ENCODE measurements at regions not wholly inside any gene's neighbourhood (a gene's known extent, or its start where the extent isn't known, plus 50 kb on each side); places are given as distances from the start of the nearest gene placed in this dataset.

- TF ChIP-seq PAX5 (IDR thresholded peaks at IDR 0.05; ENCODE audit: insufficient read depth, low read length, severe bottlenecking) (no peak), POLR2AphosphoS5 (IDR thresholded peaks at IDR 0.05; ENCODE audit: low read depth, low read length) (no peak), TAF1 (IDR thresholded peaks at IDR 0.05; ENCODE audit: low read depth, low read length) (no peak), POU2F2 (IDR thresholded peaks at IDR 0.05; ENCODE audit: low read depth, low read length) (peak; percentile 71; the same call in 1 of the 2 replicates), SPI1 (IDR thresholded peaks at IDR 0.05; ENCODE audit: low read depth, low read length) (no peak), POLR2A (IDR thresholded peaks at IDR 0.05; ENCODE audit: low read depth, low read length) (no peak)
- no peak for DNase-seq (ENCODE audit: insufficient read length, low spot score)
- no peak for FAIRE-seq
Observed at GRCh38 chr7:106480161-106480579, 180.8 kb downstream of the CCDC71L start.

- DNase-seq (ENCODE audit: insufficient read length, low spot score) (no peak), FAIRE-seq (no peak)
- TF ChIP-seq PAX5 (IDR thresholded peaks at IDR 0.05; ENCODE audit: insufficient read depth, low read length, severe bottlenecking) (no peak), SPI1 (IDR thresholded peaks at IDR 0.05; ENCODE audit: low read depth, low read length) (no peak), POLR2A (IDR thresholded peaks at IDR 0.05; ENCODE audit: low read depth, low read length) (no peak), POU2F2 (IDR thresholded peaks at IDR 0.05; ENCODE audit: low read depth, low read length) (no peak), POLR2AphosphoS5 (IDR thresholded peaks at IDR 0.05; ENCODE audit: low read depth, low read length) (no peak), TAF1 (IDR thresholded peaks at IDR 0.05; ENCODE audit: low read depth, low read length) (no peak)
Observed at GRCh38 chr7:106476751-106477150, 184.2 kb downstream of the CCDC71L start.

- TF ChIP-seq POLR2A (IDR thresholded peaks at IDR 0.05; ENCODE audit: low read depth, low read length) (no peak), PAX5 (IDR thresholded peaks at IDR 0.05; ENCODE audit: insufficient read depth, low read length, severe bottlenecking) (no peak), TAF1 (IDR thresholded peaks at IDR 0.05; ENCODE audit: low read depth, low read length) (no peak), POLR2AphosphoS5 (IDR thresholded peaks at IDR 0.05; ENCODE audit: low read depth, low read length) (no peak), SPI1 (IDR thresholded peaks at IDR 0.05; ENCODE audit: low read depth, low read length) (no peak), POU2F2 (IDR thresholded peaks at IDR 0.05; ENCODE audit: low read depth, low read length) (no peak)
- DNase-seq (ENCODE audit: insufficient read length, low spot score) (no peak), FAIRE-seq (no peak)
Observed at GRCh38 chr7:106472741-106473140, 188.0 kb upstream of the NAMPT start.

- DNase-seq (ENCODE audit: insufficient read length, low spot score), result no peak
- no peak for FAIRE-seq
- TF ChIP-seq POU2F2 (IDR thresholded peaks at IDR 0.05; ENCODE audit: low read depth, low read length), result no peak
- TF ChIP-seq POLR2AphosphoS5 (IDR thresholded peaks at IDR 0.05; ENCODE audit: low read depth, low read length), result no peak
- no peak for TF ChIP-seq SPI1 (IDR thresholded peaks at IDR 0.05; ENCODE audit: low read depth, low read length)
Observed at GRCh38 chr7:106471686-106472440, 187.1 kb upstream of the NAMPT start.

- FAIRE-seq (no peak), DNase-seq (ENCODE audit: insufficient read length, low spot score) (no peak)
- TF ChIP-seq POLR2AphosphoS5 (IDR thresholded peaks at IDR 0.05; ENCODE audit: low read depth, low read length), result no peak
- TF ChIP-seq PAX5 (IDR thresholded peaks at IDR 0.05; ENCODE audit: insufficient read depth, low read length, severe bottlenecking), result no peak
- TF ChIP-seq TAF1 (IDR thresholded peaks at IDR 0.05; ENCODE audit: low read depth, low read length), result no peak
- no peak for TF ChIP-seq POLR2A (IDR thresholded peaks at IDR 0.05; ENCODE audit: low read depth, low read length)
- TF ChIP-seq POU2F2 (IDR thresholded peaks at IDR 0.05; ENCODE audit: low read depth, low read length), result no peak
- TF ChIP-seq SPI1 (IDR thresholded peaks at IDR 0.05; ENCODE audit: low read depth, low read length), result no peak
Observed at GRCh38 chr7:106471021-106471420, 186.2 kb upstream of the NAMPT start.

GRCh38 chr7:106466867-106467266, 182.1 kb upstream of the NAMPT start:
- DNase-seq (ENCODE audit: insufficient read length, low spot score) (no peak), FAIRE-seq (no peak)
- TF ChIP-seq SPI1 (IDR thresholded peaks at IDR 0.05; ENCODE audit: low read depth, low read length) (no peak), TAF1 (IDR thresholded peaks at IDR 0.05; ENCODE audit: low read depth, low read length) (no peak)

GRCh38 chr7:106465704-106466468, 181.1 kb upstream of the NAMPT start:
- DNase-seq (ENCODE audit: insufficient read length, low spot score) (no peak), FAIRE-seq (no peak)
- TF ChIP-seq SPI1 (IDR thresholded peaks at IDR 0.05; ENCODE audit: low read depth, low read length) (no peak), POU2F2 (IDR thresholded peaks at IDR 0.05; ENCODE audit: low read depth, low read length) (no peak), TAF1 (IDR thresholded peaks at IDR 0.05; ENCODE audit: low read depth, low read length) (no peak), POLR2A (IDR thresholded peaks at IDR 0.05; ENCODE audit: low read depth, low read length) (no peak), POLR2AphosphoS5 (IDR thresholded peaks at IDR 0.05; ENCODE audit: low read depth, low read length) (no peak), PAX5 (IDR thresholded peaks at IDR 0.05; ENCODE audit: insufficient read depth, low read length, severe bottlenecking) (no peak)

- TF ChIP-seq TAF1 (IDR thresholded peaks at IDR 0.05; ENCODE audit: low read depth, low read length) (0 out of 2 replicates have a peak, but pooled peaks have one; percentile 2), POLR2AphosphoS5 (IDR thresholded peaks at IDR 0.05; ENCODE audit: low read depth, low read length) (no peak)
- DNase-seq (ENCODE audit: insufficient read length, low spot score) (no peak), FAIRE-seq (no peak)
Observed at GRCh38 chr7:106464651-106465050, 179.9 kb upstream of the NAMPT start.

GRCh38 chr7:106463851-106464611, 179.2 kb upstream of the NAMPT start:
- no peak for FAIRE-seq
- TF ChIP-seq POLR2A (IDR thresholded peaks at IDR 0.05; ENCODE audit: low read depth, low read length) (no peak), SPI1 (IDR thresholded peaks at IDR 0.05; ENCODE audit: low read depth, low read length) (no peak), POLR2AphosphoS5 (IDR thresholded peaks at IDR 0.05; ENCODE audit: low read depth, low read length) (no peak), TAF1 (IDR thresholded peaks at IDR 0.05; ENCODE audit: low read depth, low read length) (0 out of 2 replicates have a peak, but pooled peaks have one; percentile 2), POU2F2 (IDR thresholded peaks at IDR 0.05; ENCODE audit: low read depth, low read length) (no peak)
- no peak for DNase-seq (ENCODE audit: insufficient read length, low spot score)

All from GM12891 (cell line).